Cardiac septum (tissue), 1 donor: ENCODE measurements at regions not wholly inside any gene's neighbourhood (a gene's known extent, or its start where the extent isn't known, plus 50 kb on each side); places are given as distances from the start of the nearest gene placed in this dataset.

Experiments
- DNase-seq: peaks from one replicate; pipeline ENCODE4 v3.0.0-alpha.2; 2020; ENCODE audit warnings: low spot score
- intact Hi-C: fragments of 100-400 bp; cut with DNase I; formaldehyde crosslinking; loops from one replicate; pipeline ENCODE4 v1.14.0; 2022
- donor health status: DM: no; HTN: no; CAD: no.

GRCh38 chr4:41883988-41884734, 51.1 kb upstream of the TMEM33 start:
- no peak for DNase-seq
- intact Hi-C loops = loop anchor here (2.0 to 10.0 kb wide), 2 partner anchors 603 to 629 kb away; partner anchors contain the start of gene UCHL1

GRCh38 chr4:41882625-41883347, 52.4 kb upstream of the TMEM33 start:
- no peak for DNase-seq
- intact Hi-C loops = loop anchor here (2.0 to 10.0 kb wide), 2 partner anchors 602 to 628 kb away; partner anchors contain the start of gene UCHL1

GRCh38 chr4:41881981-41882624, 53.1 kb upstream of the TMEM33 start:
- no peak for DNase-seq

GRCh38 chr4:41880840-41881831, 54.1 kb upstream of the TMEM33 start:
- DNase-seq = no peak
- intact Hi-C loops = loop anchor here (10.0 kb wide), 1 partner anchor 626 kb away; the partner anchor contains the start of gene UCHL1

More at GRCh38 chr4:41881981-41882624, 53.1 kb upstream of the TMEM33 start:
- intact Hi-C loops = loop anchor here (2.0 to 10.0 kb wide), 2 partner anchors 601 to 627 kb away; partner anchors contain the start of gene UCHL1

- intact Hi-C loops = loop anchor here (10.0 kb wide), 1 partner anchor 625 kb away; the partner anchor contains the start of gene UCHL1
- no peak for DNase-seq
These were observed 55.0 kb upstream of the TMEM33 start for GRCh38 chr4:41880022-41880837.

- no peak for DNase-seq
- intact Hi-C loops = no loop called here
These were observed 55.7 kb upstream of the TMEM33 start for GRCh38 chr4:41879552-41879951.

- intact Hi-C loops = no loop called here
- no peak for DNase-seq
These were observed 56.2 kb upstream of the TMEM33 start for GRCh38 chr4:41878991-41879491.

GRCh38 chr4:41878170-41878969, 56.9 kb upstream of the TMEM33 start:
- DNase-seq = no peak
- intact Hi-C loops = no loop called here

- DNase-seq = no peak
- intact Hi-C loops = no loop called here
These were observed 58.0 kb upstream of the TMEM33 start for GRCh38 chr4:41877020-41877796.

- DNase-seq = no peak
- intact Hi-C loops = loop anchor here (5.0 kb wide), 1 partner anchor 128 kb away; the partner anchor contains the start of gene PHOX2B
These were observed 60.4 kb upstream of the TMEM33 start for GRCh38 chr4:41874873-41875272.

GRCh38 chr4:41874398-41874797, 60.8 kb upstream of the TMEM33 start:
- no peak for DNase-seq
- intact Hi-C loops = loop anchor here (5.0 kb wide), 1 partner anchor 127 kb away; the partner anchor contains the start of gene PHOX2B

GRCh38 chr4:41873380-41874295, 61.6 kb upstream of the TMEM33 start:
- intact Hi-C loops = loop anchor here (5.0 kb wide), 1 partner anchor 126 kb away; the partner anchor contains the start of gene PHOX2B
- DNase-seq = no peak

- DNase-seq = no peak
These were observed 65.2 kb upstream of the TMEM33 start for GRCh38 chr4:41870035-41870434.

GRCh38 chr4:41866799-41867677, 68.2 kb upstream of the TMEM33 start:
- intact Hi-C loops = no loop called here

More at GRCh38 chr4:41870035-41870434, 65.2 kb upstream of the TMEM33 start:
- intact Hi-C loops = loop anchor here (5.0 kb wide), 1 partner anchor 123 kb away; the partner anchor contains the start of gene PHOX2B

More at GRCh38 chr4:41866799-41867677, 68.2 kb upstream of the TMEM33 start:
- DNase-seq = no peak
